Loucy (cell line): ENCODE measurements at regions not wholly inside any gene's neighbourhood (a gene's known extent, or its start where the extent isn't known, plus 50 kb on each side); places are given as distances from the start of the nearest gene placed in this dataset.

ENCODE experiments used
- H2AFZ ChIP-seq: fragments of 200-600 bp; sonication (generic); 2 replicates; pipeline ENCODE4 v1.6.0; 2016; ENCODE audit warnings: antibody characterized with exemption, mild to moderate bottlenecking, low read length, moderate library complexity
- H3F3A ChIP-seq: fragments of 200-600 bp; 2 replicates; pipeline ENCODE4 v1.6.0; 2016; ENCODE audit warnings: antibody characterized with exemption, low read depth, mild to moderate bottlenecking
- H3K27me3 ChIP-seq: fragments of 200-600 bp; sonication (generic); 2 replicates; pipeline ENCODE4 v1.6.1; 2014; ENCODE audit warnings: low read length, mild to moderate bottlenecking; ENCODE audit not compliant: insufficient read depth, poor library complexity, severe bottlenecking
- H3K36me3 ChIP-seq: fragments of 200-600 bp; sonication (generic); 2 replicates; pipeline ENCODE4 v1.6.1; 2016; ENCODE audit warnings: low read length; ENCODE audit not compliant: insufficient read depth
- H3K4me1 ChIP-seq: fragments of 200-600 bp; sonication (generic); 2 replicates; pipeline ENCODE4 v1.5.1; 2014; ENCODE audit warnings: low read length, mild to moderate bottlenecking; ENCODE audit not compliant: insufficient read depth, poor library complexity, severe bottlenecking
- H3K4me2 ChIP-seq: fragments of 200-600 bp; sonication (generic); 2 replicates; pipeline ENCODE4 v1.6.0; 2014; ENCODE audit warnings: antibody characterized with exemption, low read length, low read depth, mild to moderate bottlenecking; ENCODE audit not compliant: poor library complexity, severe bottlenecking
- H3K4me3 ChIP-seq: fragments of 200-600 bp; sonication (generic); 2 replicates; pipeline ENCODE4 v1.5.1; 2014; ENCODE audit warnings: low read length, mild to moderate bottlenecking, mixed read lengths; ENCODE audit not compliant: poor library complexity, severe bottlenecking
- H3K79me2 ChIP-seq: fragments of 200-600 bp; sonication (generic); 2 replicates; pipeline ENCODE4 v1.6.1; 2014; ENCODE audit warnings: low read length; ENCODE audit not compliant: insufficient read depth
- H3K9ac ChIP-seq: fragments of 200-600 bp; sonication (generic); 2 replicates; pipeline ENCODE4 v1.6.0; 2014; ENCODE audit warnings: mild to moderate bottlenecking, low read depth, low read length, moderate library complexity; ENCODE audit not compliant: poor library complexity, severe bottlenecking
- H3K9me2 ChIP-seq: fragments of 200-600 bp; sonication (generic); replicated peaks from 2 replicates; pipeline ENCODE4 v1.6.1; 2016; ENCODE audit warnings: low read depth, low read length, mixed read lengths
- H3K9me3 ChIP-seq: fragments of 200-600 bp; sonication (generic); 2 replicates; pipeline ENCODE4 v1.6.1; 2014; ENCODE audit warnings: mild to moderate bottlenecking, antibody characterized with exemption, low read length, low read depth; ENCODE audit not compliant: insufficient read depth
- H4K20me1 ChIP-seq: fragments of 200-600 bp; sonication (generic); 2 replicates; pipeline ENCODE4 v1.6.0; 2014; ENCODE audit warnings: antibody characterized with exemption, low read length, mild to moderate bottlenecking; ENCODE audit not compliant: insufficient read depth, poor library complexity, severe bottlenecking
- CTCF ChIP-seq: fragments of 200-600 bp; sonication (generic); conservative IDR thresholded peaks from 2 replicates; pipeline ENCODE4 v1.5.1; 2014; ENCODE audit warnings: mild to moderate bottlenecking, antibody characterized with exemption, low read length
- EZH2phosphoT487 ChIP-seq: fragments of 200-600 bp; IDR thresholded peaks from 2 replicates; pipeline ENCODE4 v1.6.1; 2018; ENCODE audit warnings: antibody characterized with exemption, mild to moderate bottlenecking, moderate library complexity, borderline replicate concordance

GRCh38 chr15:87263871-87264270, 992.7 kb downstream of the NTRK3 start:
- Histone ChIP-seq H3K4me1 (no peaks in the 10 kb centered on the region), H4K20me1 (no peaks in the 10 kb centered on the region), H3F3A (no peaks in the 10 kb centered on the region), H3K9me3 (no peaks in the 10 kb centered on the region), H2AFZ (no peak overlapping the region), H3K9ac (no peak overlapping the region), H3K4me2 (no peak overlapping the region), H3K79me2 (no peaks in the 10 kb centered on the region), H3K36me3 (no peaks in the 10 kb centered on the region), H3K4me3 (no peak overlapping the region), H3K27me3 (no peaks in the 10 kb centered on the region), H3K9me2 (no peaks in the 10 kb centered on the region)
- TF ChIP-seq EZH2phosphoT487 (no peak), CTCF (no peak)

- Histone ChIP-seq H3K36me3 (no peaks in the 10 kb centered on the region), H2AFZ (no peak overlapping the region), H3K9ac (no peak overlapping the region), H3K9me2 (no peaks in the 10 kb centered on the region), H3K9me3 (no peaks in the 10 kb centered on the region), H3K4me3 (no peak overlapping the region), H3K4me2 (no peak overlapping the region), H3K4me1 (no peaks in the 10 kb centered on the region), H3F3A (no peaks in the 10 kb centered on the region), H3K79me2 (no peaks in the 10 kb centered on the region), H4K20me1 (no peaks in the 10 kb centered on the region), H3K27me3 (no peaks in the 10 kb centered on the region)
- TF ChIP-seq CTCF: no peak
- no peak for TF ChIP-seq EZH2phosphoT487
Observed at GRCh38 chr15:87263296-87263695, 993.2 kb downstream of the NTRK3 start.

GRCh38 chr15:87245592-87245991, 1010.9 kb downstream of the NTRK3 start:
- no peaks in the 10 kb centered on the region for H3K27me3 ChIP-seq
- no peak overlapping the region for H3K4me2 ChIP-seq
- H3K79me2 ChIP-seq: no peaks in the 10 kb centered on the region
- H3K4me1 ChIP-seq: no peaks in the 10 kb centered on the region
- no peaks in the 10 kb centered on the region for H4K20me1 ChIP-seq
- no peaks in the 10 kb centered on the region for H3F3A ChIP-seq
- H2AFZ ChIP-seq: no peak overlapping the region
- no peaks in the 10 kb centered on the region for H3K9me2 ChIP-seq
- no peaks in the 10 kb centered on the region for H3K9me3 ChIP-seq
- no peak overlapping the region for H3K4me3 ChIP-seq
- no peaks in the 10 kb centered on the region for H3K36me3 ChIP-seq
- no peak for TF ChIP-seq CTCF
- no peak for TF ChIP-seq EZH2phosphoT487
- no peak overlapping the region for H3K9ac ChIP-seq
